ENCODE measurements at regions not wholly inside any gene's neighbourhood (a gene's known extent, or its start where the extent isn't known, plus 50 kb on each side); places are given as distances from the start of the nearest gene placed in this dataset.

- TF ChIP-seq GABPA (IDR thresholded peaks at IDR 0.05; ENCODE audit: low read depth) (no peak), SPI1 (IDR thresholded peaks at IDR 0.05; ENCODE audit: borderline replicate concordance, low read depth) (no peak), REST (IDR thresholded peaks at IDR 0.05; ENCODE audit: insufficient replicate concordance, low read depth) (no peak), POLR2AphosphoS5 (IDR thresholded peaks at IDR 0.05; ENCODE audit: low read depth) (no peak)
- TF ChIP-seq, protein P1, sequence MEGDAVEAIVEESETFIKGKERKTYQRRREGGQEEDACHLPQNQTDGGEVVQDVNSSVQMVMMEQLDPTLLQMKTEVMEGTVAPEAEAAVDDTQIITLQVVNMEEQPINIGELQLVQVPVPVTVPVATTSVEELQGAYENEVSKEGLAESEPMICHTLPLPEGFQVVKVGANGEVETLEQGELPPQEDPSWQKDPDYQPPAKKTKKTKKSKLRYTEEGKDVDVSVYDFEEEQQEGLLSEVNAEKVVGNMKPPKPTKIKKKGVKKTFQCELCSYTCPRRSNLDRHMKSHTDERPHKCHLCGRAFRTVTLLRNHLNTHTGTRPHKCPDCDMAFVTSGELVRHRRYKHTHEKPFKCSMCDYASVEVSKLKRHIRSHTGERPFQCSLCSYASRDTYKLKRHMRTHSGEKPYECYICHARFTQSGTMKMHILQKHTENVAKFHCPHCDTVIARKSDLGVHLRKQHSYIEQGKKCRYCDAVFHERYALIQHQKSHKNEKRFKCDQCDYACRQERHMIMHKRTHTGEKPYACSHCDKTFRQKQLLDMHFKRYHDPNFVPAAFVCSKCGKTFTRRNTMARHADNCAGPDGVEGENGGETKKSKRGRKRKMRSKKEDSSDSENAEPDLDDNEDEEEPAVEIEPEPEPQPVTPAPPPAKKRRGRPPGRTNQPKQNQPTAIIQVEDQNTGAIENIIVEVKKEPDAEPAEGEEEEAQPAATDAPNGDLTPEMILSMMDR (IDR thresholded peaks at IDR 0.05; ENCODE audit: insufficient read depth, low read length): no peak
These were observed 169.5 kb upstream of the C2CD4B start for GRCh38 chr15:62334536-62334935.
